ENCODE measurements at regions not wholly inside any gene's neighbourhood (a gene's known extent, or its start where the extent isn't known, plus 50 kb on each side); places are given as distances from the start of the nearest gene placed in this dataset.

DNA sequence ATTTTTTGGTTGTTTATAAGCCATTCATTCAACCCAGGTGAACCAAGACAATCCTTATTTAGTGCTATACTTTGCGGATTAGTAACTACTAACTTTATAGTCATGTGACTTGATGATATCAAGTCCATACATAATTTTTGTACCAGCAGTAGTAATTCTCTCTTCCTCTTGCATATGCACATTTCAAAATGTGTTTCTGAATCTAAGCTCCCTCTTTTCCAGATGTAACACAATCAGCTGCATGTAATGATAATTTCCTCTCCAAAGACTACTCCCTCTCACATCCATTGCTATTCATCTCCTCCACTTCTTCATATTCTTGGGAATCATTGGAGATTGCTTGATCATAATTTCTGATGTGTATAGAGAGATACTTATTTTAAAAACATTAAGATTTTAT, 510.1 kb upstream of the CDH18 start:
- WGBS, 2 donors (ENCODE audit: low coverage in 1 of 2): 87 to 100% methylated on average over 1 of the region's 1 CpG
- H3K4me1 ChIP-seq: no peaks in the 10 kb centered on the region
- no peak for ATAC-seq

DNA sequence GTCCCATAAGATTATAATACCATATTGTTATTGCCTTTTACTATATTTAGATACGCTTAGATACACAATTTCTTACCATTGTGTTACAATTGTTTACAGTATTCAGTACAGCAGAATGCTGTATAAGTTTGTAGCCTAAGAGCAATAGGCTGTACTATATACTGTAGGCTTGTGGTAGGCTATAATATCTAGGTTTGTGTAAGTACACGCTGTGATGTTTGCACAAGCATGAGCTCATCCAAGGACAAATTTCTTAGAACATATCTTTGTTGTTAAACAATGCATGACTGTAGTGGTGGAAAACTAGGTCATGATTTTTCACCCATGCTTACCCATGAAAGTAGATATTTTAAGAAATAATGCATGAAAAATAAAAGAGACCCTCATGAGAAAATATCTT, 509.4 kb upstream of the CDH18 start:
- TF ChIP-seq POLR2A (IDR thresholded peaks at IDR 0.05) (no peak), POLR2AphosphoS5 (IDR thresholded peaks at IDR 0.05) (no peak), EP300 (IDR thresholded peaks at IDR 0.05) (no peak)
- TF ChIP-seq, protein P1, sequence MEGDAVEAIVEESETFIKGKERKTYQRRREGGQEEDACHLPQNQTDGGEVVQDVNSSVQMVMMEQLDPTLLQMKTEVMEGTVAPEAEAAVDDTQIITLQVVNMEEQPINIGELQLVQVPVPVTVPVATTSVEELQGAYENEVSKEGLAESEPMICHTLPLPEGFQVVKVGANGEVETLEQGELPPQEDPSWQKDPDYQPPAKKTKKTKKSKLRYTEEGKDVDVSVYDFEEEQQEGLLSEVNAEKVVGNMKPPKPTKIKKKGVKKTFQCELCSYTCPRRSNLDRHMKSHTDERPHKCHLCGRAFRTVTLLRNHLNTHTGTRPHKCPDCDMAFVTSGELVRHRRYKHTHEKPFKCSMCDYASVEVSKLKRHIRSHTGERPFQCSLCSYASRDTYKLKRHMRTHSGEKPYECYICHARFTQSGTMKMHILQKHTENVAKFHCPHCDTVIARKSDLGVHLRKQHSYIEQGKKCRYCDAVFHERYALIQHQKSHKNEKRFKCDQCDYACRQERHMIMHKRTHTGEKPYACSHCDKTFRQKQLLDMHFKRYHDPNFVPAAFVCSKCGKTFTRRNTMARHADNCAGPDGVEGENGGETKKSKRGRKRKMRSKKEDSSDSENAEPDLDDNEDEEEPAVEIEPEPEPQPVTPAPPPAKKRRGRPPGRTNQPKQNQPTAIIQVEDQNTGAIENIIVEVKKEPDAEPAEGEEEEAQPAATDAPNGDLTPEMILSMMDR (IDR thresholded peaks at IDR 0.05): no peak
- WGBS, 2 donors (ENCODE audit: low coverage in 1 of 2): 79 to 86% methylated on average over 2 of the region's 2 CpGs
- Histone ChIP-seq H3K27me3 (no peaks in the 10 kb centered on the region), H3K27ac (no peak overlapping the region), H3K9me3 (no peaks in the 10 kb centered on the region), H3K4me1 (no peaks in the 10 kb centered on the region), H3K4me3 (no peak overlapping the region), H3K36me3 (no peaks in the 10 kb centered on the region)
- ATAC-seq: no peak

More for the DNA sequence above, 510.1 kb upstream of the CDH18 start:
- TF ChIP-seq POLR2A (IDR thresholded peaks at IDR 0.05) (no peak), POLR2AphosphoS5 (IDR thresholded peaks at IDR 0.05) (no peak), EP300 (IDR thresholded peaks at IDR 0.05) (no peak)
- TF ChIP-seq, protein P1 (IDR thresholded peaks at IDR 0.05): no peak
- H3K9me3 ChIP-seq: no peaks in the 10 kb centered on the region
- no peaks in the 10 kb centered on the region for H3K27me3 ChIP-seq
- H3K36me3 ChIP-seq: no peaks in the 10 kb centered on the region
- H3K4me3 ChIP-seq: no peak overlapping the region
- no peak overlapping the region for H3K27ac ChIP-seq

DNA sequence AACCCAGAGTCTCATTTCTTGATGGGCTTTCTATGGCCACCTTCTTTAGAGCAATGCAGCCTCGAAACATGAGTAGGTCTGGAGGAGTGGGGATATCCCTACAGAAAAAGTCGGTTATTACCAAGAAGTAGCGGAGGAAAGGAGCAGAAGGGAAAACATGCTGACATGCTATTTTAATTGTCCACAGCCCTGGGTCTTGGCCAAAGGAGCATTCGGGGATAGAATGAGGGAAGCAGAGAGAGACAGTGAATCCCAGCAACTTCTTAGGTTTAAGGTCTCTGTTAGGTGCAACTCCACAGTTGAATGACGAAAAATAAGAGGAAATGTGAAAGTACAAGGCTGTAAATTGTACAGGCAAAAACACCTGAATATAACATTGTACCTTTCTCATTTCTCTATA, 506.7 kb upstream of the CDH18 start:
- Histone ChIP-seq H3K4me3 (no peak overlapping the region), H3K27ac (no peak overlapping the region), H3K4me1 (no peaks in the 10 kb centered on the region), H3K36me3 (no peaks in the 10 kb centered on the region), H3K27me3 (no peaks in the 10 kb centered on the region), H3K9me3 (no peaks in the 10 kb centered on the region)
- 80 to 95% methylated on average over 3 to 5 of the region's 5 CpGs for WGBS, 2 donors (ENCODE audit: low coverage in 1 of 2)
- ATAC-seq: no peak
- TF ChIP-seq, protein P1 (IDR thresholded peaks at IDR 0.05): no peak
- TF ChIP-seq POLR2A (IDR thresholded peaks at IDR 0.05) (no peak), POLR2AphosphoS5 (IDR thresholded peaks at IDR 0.05) (no peak), EP300 (IDR thresholded peaks at IDR 0.05) (no peak)

DNA sequence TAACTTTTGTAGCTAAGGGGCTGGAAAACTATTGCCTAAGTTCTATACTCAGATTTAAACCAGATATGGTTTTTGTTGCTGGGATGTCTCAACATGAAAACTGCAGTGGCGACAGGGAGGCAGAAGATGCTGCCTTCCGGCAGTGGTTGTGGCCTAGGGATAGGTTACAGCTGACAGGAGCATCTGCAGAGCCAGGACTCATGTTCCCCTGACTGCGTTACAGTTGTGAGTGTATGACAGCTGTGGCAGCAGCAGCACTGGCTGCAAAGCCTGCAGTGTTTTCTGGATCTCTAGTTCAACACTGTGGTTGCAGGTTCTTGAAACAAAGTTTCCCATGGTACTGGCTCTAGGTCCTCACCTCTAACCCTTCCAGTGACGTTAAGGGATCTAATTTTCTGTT, 498.8 kb upstream of the CDH18 start:
- H3K4me3 ChIP-seq: no peak overlapping the region
- H3K36me3 ChIP-seq: no peaks in the 10 kb centered on the region
- 76 to 80% methylated on average over 3 to 4 of the region's 4 CpGs for WGBS, 2 donors (ENCODE audit: low coverage in 1 of 2)
- no peaks in the 10 kb centered on the region for H3K4me1 ChIP-seq
- no peaks in the 10 kb centered on the region for H3K9me3 ChIP-seq
- no peak for ATAC-seq
- H3K27ac ChIP-seq: no peak overlapping the region
- no peak for TF ChIP-seq EP300 (IDR thresholded peaks at IDR 0.05)
- TF ChIP-seq POLR2AphosphoS5 (IDR thresholded peaks at IDR 0.05): no peak
- TF ChIP-seq POLR2A (IDR thresholded peaks at IDR 0.05): no peak
- TF ChIP-seq, protein P1 (IDR thresholded peaks at IDR 0.05): no peak
- no peaks in the 10 kb centered on the region for H3K27me3 ChIP-seq

DNA sequence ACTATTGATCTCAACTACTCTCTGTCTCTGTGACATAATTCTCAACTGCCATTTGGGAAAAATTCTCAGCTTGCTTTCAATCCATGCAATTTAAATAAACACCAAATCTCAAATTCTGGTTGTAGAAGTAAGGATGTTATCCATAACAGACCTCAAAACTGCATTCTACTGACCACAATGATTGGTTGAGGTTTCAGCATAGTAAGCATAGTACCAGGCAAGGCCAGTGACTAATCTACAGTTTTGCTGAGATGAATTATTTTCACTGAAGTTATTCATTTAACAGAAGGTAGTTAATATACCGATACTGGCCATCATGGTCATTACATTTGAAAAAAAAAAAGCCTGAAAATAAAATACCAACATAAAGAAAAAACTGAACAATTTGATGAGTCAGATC, 488.0 kb upstream of the CDH18 start:
- no peaks in the 10 kb centered on the region for H3K9me3 ChIP-seq
- H3K4me1 ChIP-seq: no peaks in the 10 kb centered on the region
- no peaks in the 10 kb centered on the region for H3K27me3 ChIP-seq
- no peak overlapping the region for H3K4me3 ChIP-seq
- H3K27ac ChIP-seq: no peak overlapping the region
- TF ChIP-seq EP300 (IDR thresholded peaks at IDR 0.05) (no peak), POLR2A (IDR thresholded peaks at IDR 0.05) (no peak), POLR2AphosphoS5 (IDR thresholded peaks at IDR 0.05) (no peak)
- TF ChIP-seq, protein P1 (IDR thresholded peaks at IDR 0.05): no peak
- ATAC-seq: no peak
- no peaks in the 10 kb centered on the region for H3K36me3 ChIP-seq
- WGBS, 2 donors (ENCODE audit: low coverage in 1 of 2): 94 to 100% methylated on average over 1 of the region's 1 CpG
